SU-DHL-6 (cell line): ENCODE measurements at regions not wholly inside any gene's neighbourhood (a gene's known extent, or its start where the extent isn't known, plus 50 kb on each side); places are given as distances from the start of the nearest gene placed in this dataset.

Experiments used
- H2AFZ ChIP-seq: fragments of 200-600 bp; sonication (generic); 2 replicates; pipeline ENCODE4 v1.6.1; 2014; ENCODE audit warnings: low read depth, mild to moderate bottlenecking, moderate library complexity, mixed read lengths, antibody characterized with exemption, low read length; ENCODE audit not compliant: severe bottlenecking
- H3F3A ChIP-seq: fragments of 200-600 bp; shearing (Covaris generic); 2 replicates; pipeline ENCODE4 v1.6.0; 2016; ENCODE audit warnings: antibody characterized with exemption, mild to moderate bottlenecking; ENCODE audit not compliant: insufficient read depth
- H3K27ac ChIP-seq: fragments of 200-600 bp; sonication (generic); 2 replicates; pipeline ENCODE4 v1.5.1; 2016; ENCODE audit warnings: low read depth, mild to moderate bottlenecking, low read length, moderate library complexity, mixed read lengths
- H3K27me3 ChIP-seq: fragments of 200-600 bp; sonication (generic), shearing (Covaris generic); 2 replicates; pipeline ENCODE4 v1.6.0; 2014; ENCODE audit warnings: mild to moderate bottlenecking, low read length
- H3K36me3 ChIP-seq: fragments of 200-600 bp; sonication (generic); 2 replicates; pipeline ENCODE4 v1.6.1; 2014; ENCODE audit warnings: mild to moderate bottlenecking, low read length, mixed read lengths
- H3K4me2 ChIP-seq: fragments of 300-600, 200-600 bp; shearing (Covaris generic), sonication (generic); 2 replicates; pipeline ENCODE4 v1.6.0; 2014; ENCODE audit warnings: low read length, low read depth, mild to moderate bottlenecking; ENCODE audit not compliant: poor library complexity, severe bottlenecking
- H3K4me3 ChIP-seq: fragments of 200-600 bp; sonication (generic); 2 replicates; pipeline ENCODE4 v1.5.1; 2014; ENCODE audit warnings: antibody characterized with exemption, low read length, mild to moderate bottlenecking, mixed read lengths; ENCODE audit not compliant: insufficient read depth, poor library complexity, severe bottlenecking
- H3K79me2 ChIP-seq: fragments of 200-600 bp; sonication (generic); 2 replicates; pipeline ENCODE4 v1.6.1; 2014; ENCODE audit warnings: mild to moderate bottlenecking, low read length, moderate library complexity; ENCODE audit not compliant: insufficient read depth
- H3K9ac ChIP-seq: fragments of 200-600 bp; sonication (generic); 2 replicates; pipeline ENCODE4 v1.7.0; 2014; ENCODE audit warnings: mild to moderate bottlenecking, low read length
- H3K9me2 ChIP-seq: fragments of 200-600 bp; sonication (generic); replicated peaks from 2 replicates; pipeline ENCODE4 v1.6.1; 2014; ENCODE audit warnings: low read length; ENCODE audit not compliant: insufficient read depth
- H3K9me3 ChIP-seq: fragments of 200-600 bp; sonication (generic); 2 replicates; pipeline ENCODE4 v1.6.1; 2014; ENCODE audit warnings: low read length, mixed read lengths; ENCODE audit not compliant: insufficient read depth
- H4K20me1 ChIP-seq: fragments of 200-600 bp; sonication (generic); 2 replicates; pipeline ENCODE4 v1.6.1; 2014; ENCODE audit warnings: low read depth, mild to moderate bottlenecking, antibody characterized with exemption, low read length, moderate library complexity, mixed read lengths
- EZH2phosphoT487 ChIP-seq: fragments of 200-600 bp; sonication (generic), shearing (Covaris generic); conservative IDR thresholded peaks from 2 replicates; pipeline ENCODE4 v1.6.1; 2018; ENCODE audit warnings: mild to moderate bottlenecking, antibody characterized with exemption, low read length, moderate library complexity, mixed read lengths
- TF ChIP-seq, protein P1 (sequence below): fragments of 200-600 bp; sonication (generic); IDR thresholded peaks from one replicate; pipeline ENCODE4 v1.5.1; 2017; ENCODE audit warnings: antibody characterized with exemption, mild to moderate bottlenecking, low read length, moderate library complexity; ENCODE audit not compliant: insufficient read depth, poor library complexity, severe bottlenecking

DNA sequence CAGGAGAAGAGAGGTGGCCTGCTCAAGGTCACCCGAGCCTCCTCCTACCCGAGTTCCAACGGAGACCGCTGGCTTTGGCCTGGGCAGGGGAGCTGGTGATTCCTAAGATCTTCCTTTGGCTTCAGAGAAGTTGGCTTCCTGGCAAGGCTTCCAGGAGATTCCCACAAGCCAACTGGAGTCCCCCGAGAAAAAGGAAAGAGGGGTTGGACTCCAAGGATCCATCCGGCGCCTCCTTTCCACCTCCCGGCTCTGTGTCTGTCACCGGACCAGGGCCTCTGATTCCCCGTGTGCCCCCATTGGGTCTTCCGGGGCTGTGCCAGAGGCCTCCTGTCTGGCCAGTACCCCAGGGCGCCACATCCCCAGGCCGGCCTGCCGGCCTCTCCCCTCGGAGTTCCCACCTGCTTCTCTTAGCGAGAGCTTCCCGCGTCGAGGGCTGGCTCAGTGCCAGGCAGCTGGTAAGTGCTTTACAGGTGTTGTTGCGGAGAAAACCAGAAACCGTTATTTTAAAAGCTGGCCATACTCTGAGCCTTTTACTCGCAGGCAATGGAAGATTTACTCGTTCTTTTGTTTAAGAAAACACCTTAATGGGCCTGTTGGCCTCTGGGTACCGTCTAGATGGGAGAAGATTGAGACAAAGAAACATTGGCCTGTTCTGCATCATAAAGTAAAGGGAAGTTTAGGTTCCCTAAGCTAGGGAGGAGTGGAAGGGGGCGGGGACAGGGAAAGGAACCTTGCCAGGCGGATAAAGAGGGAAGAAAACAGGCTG is 258.4 kb upstream of the SDK2 start:
- no peaks in the 10 kb centered on the region for H4K20me1 ChIP-seq
- H2AFZ ChIP-seq, result no peak overlapping the region
- H3K4me3 ChIP-seq, result no peak overlapping the region
- H3K9me3 ChIP-seq, result no peaks in the 10 kb centered on the region
- H3K27ac ChIP-seq, result no peak overlapping the region
- H3K9ac ChIP-seq, result no peak overlapping the region
- no peaks in the 10 kb centered on the region for H3F3A ChIP-seq
- H3K4me2 ChIP-seq, result no peak overlapping the region
- H3K27me3 ChIP-seq, result no peaks in the 10 kb centered on the region
- H3K79me2 ChIP-seq, result no peaks in the 10 kb centered on the region
- TF ChIP-seq, protein P1, sequence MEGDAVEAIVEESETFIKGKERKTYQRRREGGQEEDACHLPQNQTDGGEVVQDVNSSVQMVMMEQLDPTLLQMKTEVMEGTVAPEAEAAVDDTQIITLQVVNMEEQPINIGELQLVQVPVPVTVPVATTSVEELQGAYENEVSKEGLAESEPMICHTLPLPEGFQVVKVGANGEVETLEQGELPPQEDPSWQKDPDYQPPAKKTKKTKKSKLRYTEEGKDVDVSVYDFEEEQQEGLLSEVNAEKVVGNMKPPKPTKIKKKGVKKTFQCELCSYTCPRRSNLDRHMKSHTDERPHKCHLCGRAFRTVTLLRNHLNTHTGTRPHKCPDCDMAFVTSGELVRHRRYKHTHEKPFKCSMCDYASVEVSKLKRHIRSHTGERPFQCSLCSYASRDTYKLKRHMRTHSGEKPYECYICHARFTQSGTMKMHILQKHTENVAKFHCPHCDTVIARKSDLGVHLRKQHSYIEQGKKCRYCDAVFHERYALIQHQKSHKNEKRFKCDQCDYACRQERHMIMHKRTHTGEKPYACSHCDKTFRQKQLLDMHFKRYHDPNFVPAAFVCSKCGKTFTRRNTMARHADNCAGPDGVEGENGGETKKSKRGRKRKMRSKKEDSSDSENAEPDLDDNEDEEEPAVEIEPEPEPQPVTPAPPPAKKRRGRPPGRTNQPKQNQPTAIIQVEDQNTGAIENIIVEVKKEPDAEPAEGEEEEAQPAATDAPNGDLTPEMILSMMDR, result no peak
- no peak for TF ChIP-seq EZH2phosphoT487
- H3K36me3 ChIP-seq, result no peaks in the 10 kb centered on the region
- H3K9me2 ChIP-seq, result no peaks in the 10 kb centered on the region

DNA sequence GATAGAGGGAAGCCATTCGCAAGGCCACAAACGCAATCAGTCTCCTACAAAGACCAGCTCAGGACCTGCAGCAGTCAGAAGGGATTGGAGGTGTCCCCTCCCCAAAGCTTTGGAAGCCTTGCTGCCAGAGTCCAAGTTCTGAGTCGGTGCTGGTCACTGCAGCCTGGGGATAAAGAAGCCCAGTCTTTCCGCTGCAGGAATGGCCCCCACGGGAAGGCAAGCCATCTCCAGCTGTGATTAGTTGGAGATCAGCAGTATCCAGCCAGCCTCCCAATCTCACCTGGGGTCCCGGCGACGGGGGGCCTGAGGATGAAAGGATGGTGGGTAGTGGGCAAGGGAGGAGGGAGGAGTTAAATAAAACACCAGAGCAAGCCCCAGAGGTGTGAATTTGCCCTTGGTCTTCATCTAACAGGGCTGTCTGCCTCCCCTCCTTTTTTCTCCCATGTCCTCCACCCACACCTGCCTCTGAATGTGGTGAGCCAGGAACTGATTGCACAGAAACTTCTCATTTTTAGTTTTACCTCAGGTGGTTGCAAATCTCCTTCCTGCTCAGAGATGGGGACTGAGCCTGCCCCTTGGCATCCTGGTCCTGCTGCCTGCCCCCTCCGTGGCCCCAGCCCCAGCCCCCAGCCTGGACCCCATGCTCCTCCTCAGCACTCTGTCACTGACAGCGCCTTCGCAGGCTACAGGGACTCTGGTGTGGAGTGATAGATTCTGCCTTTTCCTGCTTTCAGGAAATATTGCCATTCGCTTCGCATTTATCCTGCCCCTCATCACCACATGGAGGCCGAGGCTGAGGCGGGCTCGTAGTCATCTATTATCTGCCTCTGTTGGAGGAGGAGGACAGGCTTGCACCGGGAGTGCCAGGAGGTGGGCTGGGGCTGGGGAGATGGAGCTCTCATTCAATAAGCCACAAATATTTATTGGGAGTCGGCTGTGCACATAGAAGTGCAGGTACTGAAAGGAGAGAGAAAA is 262.9 kb upstream of the SDK2 start:
- H3K27ac ChIP-seq, result no peak overlapping the region
- TF ChIP-seq EZH2phosphoT487, result no peak
- no peak overlapping the region for H3K4me2 ChIP-seq
- no peak overlapping the region for H2AFZ ChIP-seq
- H4K20me1 ChIP-seq, result no peaks in the 10 kb centered on the region
- H3K79me2 ChIP-seq, result no peaks in the 10 kb centered on the region
- H3K4me3 ChIP-seq, result no peak overlapping the region
- H3K9me3 ChIP-seq, result no peaks in the 10 kb centered on the region
- no peaks in the 10 kb centered on the region for H3F3A ChIP-seq
- H3K36me3 ChIP-seq, result no peaks in the 10 kb centered on the region
- H3K9ac ChIP-seq, result no peak overlapping the region
- no peaks in the 10 kb centered on the region for H3K9me2 ChIP-seq
- H3K27me3 ChIP-seq, result no peaks in the 10 kb centered on the region

DNA sequence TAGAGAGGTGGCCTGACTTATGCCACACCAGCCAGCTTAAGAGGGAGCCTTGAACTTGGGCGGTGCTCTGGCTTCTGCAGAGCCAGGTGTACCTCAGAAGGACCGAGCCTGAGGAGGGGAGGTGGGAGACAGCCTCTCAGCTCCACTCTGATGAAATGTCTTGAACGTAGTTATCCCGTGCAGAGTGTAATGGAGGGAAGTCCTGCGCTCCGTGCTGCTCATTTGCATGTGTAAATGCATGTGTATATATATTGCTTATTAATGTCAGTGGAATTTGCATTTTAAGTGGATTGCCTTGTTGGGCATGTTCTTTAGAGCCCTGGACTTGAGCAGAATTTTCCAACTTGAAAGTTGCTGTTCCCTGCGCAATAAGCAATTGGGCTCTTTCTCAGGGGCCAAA is 264.9 kb upstream of the SDK2 start:
- no peaks in the 10 kb centered on the region for H3K27me3 ChIP-seq
- no peak overlapping the region for H3K4me3 ChIP-seq

More for the DNA sequence above, 264.9 kb upstream of the SDK2 start:
- TF ChIP-seq, protein P1, result no peak
- no peak for TF ChIP-seq EZH2phosphoT487
- Histone ChIP-seq H3K27ac (no peak overlapping the region), H3K9ac (no peak overlapping the region), H4K20me1 (no peaks in the 10 kb centered on the region), H3F3A (no peaks in the 10 kb centered on the region), H3K36me3 (no peaks in the 10 kb centered on the region), H3K9me3 (no peaks in the 10 kb centered on the region), H3K79me2 (no peaks in the 10 kb centered on the region), H3K4me2 (no peak overlapping the region), H3K9me2 (no peaks in the 10 kb centered on the region), H2AFZ (no peak overlapping the region)
